Right lobe of liver (tissue), 6 donors: ENCODE measurements at regions not wholly inside any gene's neighbourhood (a gene's known extent, or its start where the extent isn't known, plus 50 kb on each side); places are given as distances from the start of the nearest gene placed in this dataset.

Source experiments
- ATAC-seq, 4 donors: fragments of 200-7000 bp; cut with Tn5 transposase; one replicate each; pipeline ENCODE4 v1.9.1; 2020; ENCODE audit warnings: mild to moderate bottlenecking in 4 of 4, moderate library complexity in 4 of 4
- DNase-seq, 3 donors: peaks; one replicate each; pipeline ENCODE4 v3.0.0-alpha.2; 2020
- H3K27ac ChIP-seq, 3 donors: fragments of 200-600 bp; one replicate each; pipeline ENCODE4 v1.8.0; 2022
- H3K27me3 ChIP-seq, 2 donors: fragments of 200-600 bp; one replicate each; pipeline ENCODE4 v1.8.0; 2022
- H3K36me3 ChIP-seq, 4 donors: fragments of 200-600 bp; sonication (generic) in 1 of 4; one replicate each; pipeline versions ENCODE4 v1.5.1 to v1.8.0; 2017 to 2022; ENCODE audit warnings: control low read depth in 1 of 4
- H3K4me1 ChIP-seq, 4 donors: fragments of 200-600 bp; sonication (generic) in 1 of 4; one replicate each; pipeline versions ENCODE4 v1.5.1 to v1.8.0; 2017 to 2022; ENCODE audit warnings: control low read depth in 1 of 4
- H3K4me3 ChIP-seq, 3 donors: fragments of 200-600 bp; one replicate each; pipeline ENCODE4 v1.8.0; 2022
- H3K9me3 ChIP-seq, 4 donors: fragments of 200-600 bp; sonication (generic) in 1 of 4; one replicate each; pipeline versions ENCODE4 v1.5.1 to v1.8.0; 2017 to 2022; ENCODE audit warnings: control low read depth in 1 of 4
- CTCF ChIP-seq, 4 donors: fragments of 200-600 bp in 3 of 4; fragments of 450-650 bp in 1 of 4; IDR thresholded peaks; one replicate each; pipeline versions ENCODE4 v1.5.1 to v1.8.0; 2016 to 2022; ENCODE audit warnings: antibody characterized with exemption in 4 of 4, mild to moderate bottlenecking in 2 of 4
- POLR2A ChIP-seq: fragments of 450-650 bp; IDR thresholded peaks from one replicate; pipeline ENCODE4 v1.6.1; 2017; ENCODE audit warnings: antibody characterized with exemption, mild to moderate bottlenecking
- WGBS: methylation state at CpG from one replicate; pipeline ENCODE4 v1.1.6; 2018; ENCODE audit warnings: low coverage, low lambda C conversion rate; ENCODE audit not compliant: insufficient coverage; ENCODE audit errors: missing lambda C conversion rate; 5-methylcytosine and 5-hydroxymethylcytosine counted together
- intact Hi-C, 2 donors: fragments of 100-400 bp; cut with DNase I; formaldehyde crosslinking; loops; one replicate each; pipeline versions ENCODE4 v1.11.2 to v1.14.1; 2022
- donor health status: DM: no; HTN: yes; CAD: no.
- donor health status: DM: no; HTN: no; CAD: no.
- donor health status: DM: no; HTN: no; CAD: no.
- donor health status: DM: no; HTN: yes; CAD: no.
- donor health status: DM: no; HTN: yes; CAD: no.

- intact Hi-C loops, result no loop called here
- no peaks in the 10 kb centered on the region for H3K4me1 ChIP-seq
- H3K27ac ChIP-seq, result no peak overlapping the region
- no peak for TF ChIP-seq POLR2A
- TF ChIP-seq CTCF (IDR thresholded peaks at IDR 0.05), result no peak
- WGBS, result 43% methylated on average over 2 of the region's 2 CpGs
- no peak for ATAC-seq
- H3K4me3 ChIP-seq, result no peak overlapping the region
- H3K9me3 ChIP-seq, result no peaks in the 10 kb centered on the region
- no peaks in the 10 kb centered on the region for H3K36me3 ChIP-seq
- no peak for DNase-seq
- no peaks in the 10 kb centered on the region for H3K27me3 ChIP-seq
Observed at GRCh38 chr13:61648547-61648946, 232.9 kb upstream of the PCDH20 start.

GRCh38 chr13:61612192-61612591, 196.5 kb upstream of the PCDH20 start:
- Histone ChIP-seq H3K36me3 (no peaks in the 10 kb centered on the region), H3K4me1 (no peaks in the 10 kb centered on the region), H3K9me3 (no peaks in the 10 kb centered on the region), H3K27me3 (no peaks in the 10 kb centered on the region), H3K4me3 (no peak overlapping the region), H3K27ac (no peak overlapping the region)
- TF ChIP-seq CTCF (IDR thresholded peaks at IDR 0.05) (no peak), POLR2A (no peak)
- intact Hi-C loops, result no loop called here
- ATAC-seq (no peak), DNase-seq (no peak)

- no peak for DNase-seq
- Histone ChIP-seq H3K27ac (no peak overlapping the region), H3K36me3 (no peaks in the 10 kb centered on the region), H3K27me3 (no peaks in the 10 kb centered on the region), H3K4me1 (no peaks in the 10 kb centered on the region), H3K4me3 (no peak overlapping the region), H3K9me3 (no peaks in the 10 kb centered on the region)
- TF ChIP-seq CTCF (IDR thresholded peaks at IDR 0.05) (no peak), POLR2A (no peak)
- no peak for ATAC-seq
- WGBS, result no CpG with 5 or more reads among the region's 3 CpGs
- intact Hi-C loops, result no loop called here
Observed at GRCh38 chr13:61608138-61608537, 192.5 kb upstream of the PCDH20 start.

GRCh38 chr13:61600360-61601033, 184.8 kb upstream of the PCDH20 start:
- peak; percentile 69 to 92 (median 88) for ATAC-seq
- peaks cover 0 to 20% (median 4%) of the 10 kb centered on the region in 4 donors for H3K4me1 ChIP-seq
- H3K27ac ChIP-seq, result peak overlapping the region in 2 of 3 donors; percentile 38 to 82
- TF ChIP-seq CTCF (IDR thresholded peaks at IDR 0.05) (no peak), POLR2A (no peak)
- H3K4me3 ChIP-seq, result no peak overlapping the region
- H3K36me3 ChIP-seq, result no peaks in the 10 kb centered on the region
- 20% methylated on average over 3 of the region's 3 CpGs for WGBS
- intact Hi-C loops, result no loop called here
- H3K9me3 ChIP-seq, result no peaks in the 10 kb centered on the region
- no peaks in the 10 kb centered on the region for H3K27me3 ChIP-seq
- peak in 2 of 3 donors; percentile 48 to 67 for DNase-seq

GRCh38 chr13:61592489-61592888, 176.8 kb upstream of the PCDH20 start:
- no peak for TF ChIP-seq POLR2A
- peak in 1 of 4 donors; percentile 10 for TF ChIP-seq CTCF (IDR thresholded peaks at IDR 0.05)
- DNase-seq (no peak), ATAC-seq (peak; percentile 64 to 93 (median 73))
- Histone ChIP-seq H3K36me3 (no peaks in the 10 kb centered on the region), H3K27ac (no peak overlapping the region), H3K27me3 (no peaks in the 10 kb centered on the region), H3K4me3 (no peak overlapping the region), H3K9me3 (no peaks in the 10 kb centered on the region), H3K4me1 (peaks cover 0 to 7% (median 0%) of the 10 kb centered on the region in 4 donors)
- 25% methylated on average over 2 of the region's 2 CpGs for WGBS
- intact Hi-C loops, result no loop called here
